ENCODE measurements at regions not wholly inside any gene's neighbourhood (a gene's known extent, or its start where the extent isn't known, plus 50 kb on each side); places are given as distances from the start of the nearest gene placed in this dataset.

- TF ChIP-seq YY1 (IDR thresholded peaks at IDR 0.05; ENCODE audit: insufficient read depth, insufficient read length), result no peak
- TF ChIP-seq SUZ12 (IDR thresholded peaks at IDR 0.05; ENCODE audit: extremely low read depth, insufficient read depth, insufficient read length), result no peak
- TF ChIP-seq ZNF274 (IDR thresholded peaks at IDR 0.05; ENCODE audit: low read depth, low read length), result no peak
Measured at GRCh38 chr4:128358231-128358912, 70.8 kb upstream of the PGRMC2 start.

All from NT2/D1 (cell line).